ENCODE measurements at regions not wholly inside any gene's neighbourhood (a gene's known extent, or its start where the extent isn't known, plus 50 kb on each side); places are given as distances from the start of the nearest gene placed in this dataset.

DNA sequence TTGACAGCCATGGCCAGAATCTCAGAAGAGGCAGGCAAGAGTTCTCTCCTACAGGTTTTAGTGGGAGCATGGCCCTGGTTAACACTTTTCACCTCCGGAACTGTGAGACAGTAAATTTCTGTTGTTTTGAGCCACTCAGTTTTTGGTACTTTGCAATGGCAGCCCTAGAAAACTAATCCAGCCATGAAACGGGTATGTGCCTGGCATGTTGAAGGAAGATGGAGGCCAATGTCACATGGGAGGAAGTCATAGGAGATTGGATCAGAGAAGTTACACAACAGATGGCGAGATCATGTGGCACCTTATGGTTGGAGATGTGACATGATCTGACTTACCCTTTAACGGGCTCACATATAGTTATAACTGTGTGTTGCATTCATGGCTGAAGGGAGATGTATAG, 63.2 kb upstream of the EED start:
- H3K27ac ChIP-seq (ENCODE audit: low read depth, low read length): no peak overlapping the region
- no peak for TF ChIP-seq CTCF (conservative IDR thresholded peaks at IDR 0.05)
- no peaks in the 10 kb centered on the region for H3K27me3 ChIP-seq (ENCODE audit: control insufficient read depth, insufficient read depth, low read length, poor library complexity, severe bottlenecking)
- no peak overlapping the region for H3K4me3 ChIP-seq (ENCODE audit: low read length)
- no peak overlapping the region for H3K4me3 Mint-ChIP-seq
- no peak for DNase-seq
- H3K4me1 Mint-ChIP-seq: no peaks in the 10 kb centered on the region
- H3K9ac ChIP-seq (ENCODE audit: extremely low read depth, low read length, poor library complexity, severe bottlenecking): no peak overlapping the region
- WGBS, 2 experiments (ENCODE audit: insufficient coverage in 1 of 2, insufficient read length in 1 of 2): 70 to 100% methylated on average over 2 to 4 of the region's 4 CpGs
- no peaks in the 10 kb centered on the region for H3K9me3 Mint-ChIP-seq
- H3K27me3 Mint-ChIP-seq (ENCODE audit: insufficient read depth): peaks cover 2% of the 10 kb centered on the region
- H3K36me3 Mint-ChIP-seq (ENCODE audit: low read depth): no peaks in the 10 kb centered on the region
- H3K4me1 ChIP-seq (ENCODE audit: control insufficient read depth, insufficient read depth, low read length): no peaks in the 10 kb centered on the region
- no peaks in the 10 kb centered on the region for H3K9me3 ChIP-seq (ENCODE audit: control insufficient read depth, low read length)
- H3K27ac Mint-ChIP-seq: no peak overlapping the region
- no peaks in the 10 kb centered on the region for H3K36me3 ChIP-seq (ENCODE audit: control insufficient read depth, insufficient read depth, low read length)

DNA sequence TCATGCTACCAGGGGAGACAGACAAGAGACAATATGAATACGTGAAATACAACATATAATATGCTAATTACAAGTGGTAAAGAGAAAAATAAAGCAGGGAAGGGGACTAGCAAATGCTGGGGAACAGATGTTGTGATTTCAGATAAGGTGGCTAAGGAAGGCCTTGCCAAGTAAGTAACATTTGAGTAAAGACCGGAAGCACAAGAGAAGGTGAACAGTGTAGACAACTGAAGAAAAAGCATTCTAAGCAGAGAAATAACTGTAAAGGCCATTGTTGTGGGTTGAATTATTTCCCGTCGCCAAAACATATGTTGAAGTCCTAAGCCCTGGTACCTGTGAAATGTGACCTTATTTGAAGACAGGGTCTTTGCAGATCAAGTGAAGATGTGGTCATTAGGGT, 63.7 kb upstream of the EED start:
- Histone ChIP-seq H3K36me3 (ENCODE audit: control insufficient read depth, insufficient read depth, low read length) (no peaks in the 10 kb centered on the region), H3K9ac (ENCODE audit: extremely low read depth, low read length, poor library complexity, severe bottlenecking) (no peak overlapping the region), H3K4me3 (ENCODE audit: low read length) (no peak overlapping the region), H3K27me3 (ENCODE audit: control insufficient read depth, insufficient read depth, low read length, poor library complexity, severe bottlenecking) (no peaks in the 10 kb centered on the region), H3K9me3 (ENCODE audit: control insufficient read depth, low read length) (no peaks in the 10 kb centered on the region), H3K4me1 (ENCODE audit: control insufficient read depth, insufficient read depth, low read length) (no peaks in the 10 kb centered on the region), H3K27ac (ENCODE audit: low read depth, low read length) (no peak overlapping the region)
- WGBS, 2 experiments (ENCODE audit: insufficient coverage in 1 of 2, insufficient read length in 1 of 2): 90 to 98% methylated on average over 3 to 4 of the region's 4 CpGs
- Mint-ChIP-seq H3K27me3 (ENCODE audit: insufficient read depth) (no peaks in the 10 kb centered on the region), H3K27ac (no peak overlapping the region), H3K4me1 (no peaks in the 10 kb centered on the region), H3K4me3 (no peak overlapping the region), H3K9me3 (no peaks in the 10 kb centered on the region), H3K36me3 (ENCODE audit: low read depth) (no peaks in the 10 kb centered on the region)
- no peak for TF ChIP-seq CTCF (conservative IDR thresholded peaks at IDR 0.05)
- DNase-seq: no peak

GRCh38 chr11:86180423-86180822, 64.1 kb upstream of the EED start:
- Histone ChIP-seq H3K4me3 (ENCODE audit: low read length) (no peak overlapping the region), H3K4me1 (ENCODE audit: control insufficient read depth, insufficient read depth, low read length) (no peaks in the 10 kb centered on the region), H3K27ac (ENCODE audit: low read depth, low read length) (no peak overlapping the region), H3K27me3 (ENCODE audit: control insufficient read depth, insufficient read depth, low read length, poor library complexity, severe bottlenecking) (no peaks in the 10 kb centered on the region), H3K9ac (ENCODE audit: extremely low read depth, low read length, poor library complexity, severe bottlenecking) (no peak overlapping the region), H3K9me3 (ENCODE audit: control insufficient read depth, low read length) (no peaks in the 10 kb centered on the region), H3K36me3 (ENCODE audit: control insufficient read depth, insufficient read depth, low read length) (no peaks in the 10 kb centered on the region)
- Mint-ChIP-seq H3K9me3 (no peaks in the 10 kb centered on the region), H3K4me1 (no peaks in the 10 kb centered on the region), H3K4me3 (no peak overlapping the region), H3K27ac (no peak overlapping the region), H3K36me3 (ENCODE audit: low read depth) (no peaks in the 10 kb centered on the region), H3K27me3 (ENCODE audit: insufficient read depth) (no peaks in the 10 kb centered on the region)
- no peak for DNase-seq
- WGBS, 2 experiments (ENCODE audit: insufficient coverage in 1 of 2, insufficient read length in 1 of 2): 95 to 96% methylated on average over 6 of the region's 6 CpGs
- TF ChIP-seq CTCF (conservative IDR thresholded peaks at IDR 0.05): no peak
